ENCODE measurements at regions not wholly inside any gene's neighbourhood (a gene's known extent, or its start where the extent isn't known, plus 50 kb on each side); places are given as distances from the start of the nearest gene placed in this dataset.
"Not testable (repeated sequence)": the region's sequence is repeated elsewhere in the genome, so short reads cannot be mapped to it uniquely, and the experiment has no call there.

DNA sequence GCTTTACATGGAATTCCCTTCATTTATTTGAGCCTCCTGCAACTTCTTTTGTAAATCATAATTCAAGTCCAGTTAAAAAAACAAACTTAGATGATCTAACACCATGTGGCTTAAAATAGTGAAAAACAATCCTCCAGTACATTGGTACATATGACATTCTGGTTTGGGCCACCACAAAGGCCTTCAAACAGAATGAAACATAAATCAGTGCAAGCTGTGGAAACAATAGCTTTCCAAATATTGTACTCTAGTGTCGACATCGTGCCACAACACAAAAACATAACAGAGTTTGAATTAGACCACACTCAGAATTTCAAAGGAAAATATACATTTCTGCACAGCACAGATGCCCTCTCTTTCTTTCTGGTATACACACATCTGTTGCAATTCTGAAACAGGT is 751.3 kb downstream of the SLC6A15 start:
- FAIRE-seq = no peak

DNA sequence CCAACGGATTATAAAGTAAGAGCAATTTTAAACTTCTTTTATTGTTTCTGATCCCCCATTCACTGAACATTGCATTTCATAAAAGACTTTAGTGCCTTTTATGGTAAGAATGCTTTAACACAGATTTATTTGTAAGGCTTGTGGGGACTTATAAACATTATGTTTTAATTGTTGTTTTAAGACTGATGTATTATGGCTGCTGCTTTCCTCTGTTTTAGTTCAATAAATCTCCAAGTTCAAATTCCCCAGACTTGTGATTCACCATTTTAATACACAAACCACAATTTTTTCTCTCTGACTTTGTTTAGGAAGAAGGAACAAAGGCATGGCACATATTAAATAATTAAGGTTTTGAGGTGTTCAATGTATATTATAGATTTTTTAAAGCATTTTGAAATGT is 753.3 kb downstream of the SLC6A15 start:
- DNase-seq (ENCODE audit: insufficient read length, low spot score) = no peak
- no peak for FAIRE-seq

More for the DNA sequence above, 751.3 kb downstream of the SLC6A15 start:
- DNase-seq (ENCODE audit: insufficient read length, low spot score) = no peak

DNA sequence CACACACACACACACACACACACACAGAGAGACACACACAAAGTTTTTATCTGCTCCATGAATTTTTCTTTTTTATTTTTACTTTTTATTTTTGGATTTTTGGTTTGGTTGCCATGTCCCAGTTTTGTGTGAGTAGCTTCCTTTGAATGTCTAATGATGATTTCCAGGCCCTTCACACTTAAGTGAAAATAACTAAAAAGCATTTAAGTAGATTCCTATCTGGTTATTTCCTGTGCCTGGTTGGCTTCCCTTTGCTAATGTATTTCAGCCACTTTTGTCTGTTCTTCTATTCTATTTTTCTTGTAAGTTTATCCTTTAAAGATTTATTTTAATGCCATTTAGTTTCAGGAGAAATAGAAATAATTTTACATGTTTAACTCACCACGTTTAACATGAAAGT is 755.4 kb downstream of the SLC6A15 start:
- FAIRE-seq (no peak), DNase-seq (ENCODE audit: insufficient read length, low spot score) (no peak)

- not testable (repeated sequence) for FAIRE-seq; DNase-seq (ENCODE audit: insufficient read length, low spot score)
Measured at GRCh38 chr12:84154991-84155930, 757.3 kb downstream of the SLC6A15 start.

DNA sequence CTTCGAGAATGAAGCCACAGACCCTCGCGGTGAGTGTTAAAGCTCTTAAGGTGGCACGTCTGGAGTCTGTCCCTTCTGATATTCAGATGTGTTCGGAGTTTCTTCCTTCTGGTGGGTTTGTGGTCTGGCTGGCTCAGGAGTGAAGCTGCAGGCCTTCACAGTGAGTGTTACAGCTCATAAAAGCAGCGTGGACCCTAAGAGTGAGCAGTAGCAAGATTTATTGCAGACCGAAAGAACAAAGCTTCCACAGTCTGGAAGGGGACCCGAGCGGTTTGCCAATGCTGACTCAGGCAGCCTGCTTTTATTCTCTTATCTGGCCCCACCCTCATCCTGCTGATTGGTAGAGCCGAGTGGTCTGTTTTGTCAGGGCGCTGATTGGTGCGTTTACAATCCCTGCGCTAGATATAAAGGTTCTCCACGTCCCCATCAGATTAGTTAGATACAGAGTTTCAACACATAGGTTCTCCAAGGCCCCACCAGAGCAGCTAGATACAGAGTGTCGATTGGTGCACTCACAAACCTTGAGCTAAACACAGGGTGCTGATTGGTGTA is 758.1 kb downstream of the SLC6A15 start:
- not testable (repeated sequence) for FAIRE-seq; DNase-seq (ENCODE audit: insufficient read length, low spot score)

GRCh38 chr12:84150201-84150600 is 762.4 kb downstream of the SLC6A15 start:
- FAIRE-seq (no peak), DNase-seq (ENCODE audit: insufficient read length, low spot score) (no peak)

DNA sequence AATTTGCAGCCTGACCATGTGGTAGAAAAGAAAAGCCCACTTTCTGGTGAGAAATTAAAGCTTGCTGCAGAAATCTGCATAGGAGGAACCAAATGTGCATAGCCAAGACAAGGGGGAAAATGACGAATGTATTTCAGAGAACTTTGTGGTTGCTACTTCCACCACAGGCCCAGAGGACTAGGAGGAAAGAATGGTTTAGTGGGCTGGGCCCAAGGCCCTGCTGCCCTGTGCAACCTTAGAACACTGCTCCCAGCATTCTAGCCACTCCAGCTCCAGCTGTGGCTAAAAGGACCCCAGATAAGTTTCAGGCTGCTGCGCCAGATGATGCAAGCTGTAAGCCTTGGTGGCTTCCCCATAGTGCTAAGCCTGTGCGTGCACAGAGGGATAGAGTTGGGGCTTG is 764.3 kb downstream of the SLC6A15 start:
- no peak for FAIRE-seq
- no peak for DNase-seq (ENCODE audit: insufficient read length, low spot score)

DNA sequence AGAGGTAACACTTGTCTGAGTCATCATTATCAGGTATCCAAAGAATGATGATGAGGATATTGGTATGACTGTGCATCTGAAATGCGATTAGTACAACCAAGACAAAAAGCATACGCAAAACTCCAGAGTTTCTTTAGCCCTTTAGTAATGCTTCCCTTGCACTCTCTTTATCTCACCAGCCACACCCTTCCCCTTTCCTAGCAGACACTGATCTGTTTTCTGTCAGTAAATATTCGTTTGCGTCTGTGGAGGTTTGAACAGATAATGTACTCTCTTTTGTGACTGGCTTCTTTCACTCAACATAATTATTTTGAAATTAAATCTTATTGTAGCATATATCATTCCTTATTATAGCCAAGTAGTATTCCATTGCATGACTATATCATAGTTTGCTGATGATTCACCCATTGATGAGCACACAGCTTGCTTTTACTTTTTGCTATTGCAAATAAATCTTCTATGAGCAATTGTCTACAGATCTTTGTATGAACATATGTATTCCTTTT is 775.7 kb downstream of the SLC6A15 start:
- no peak for DNase-seq (ENCODE audit: insufficient read length, low spot score)
- FAIRE-seq = no peak

GRCh38 chr12:84135586-84136279 is 776.9 kb downstream of the SLC6A15 start:
- DNase-seq (ENCODE audit: insufficient read length, low spot score) = no peak
- FAIRE-seq = no peak

- DNase-seq (ENCODE audit: insufficient read length, low spot score) = no peak
- no peak for FAIRE-seq
Measured at GRCh38 chr12:84134797-84135366, 777.7 kb downstream of the SLC6A15 start.

GRCh38 chr12:84131076-84131475 is 781.5 kb downstream of the SLC6A15 start:
- DNase-seq (ENCODE audit: insufficient read length, low spot score) = no peak

DNA sequence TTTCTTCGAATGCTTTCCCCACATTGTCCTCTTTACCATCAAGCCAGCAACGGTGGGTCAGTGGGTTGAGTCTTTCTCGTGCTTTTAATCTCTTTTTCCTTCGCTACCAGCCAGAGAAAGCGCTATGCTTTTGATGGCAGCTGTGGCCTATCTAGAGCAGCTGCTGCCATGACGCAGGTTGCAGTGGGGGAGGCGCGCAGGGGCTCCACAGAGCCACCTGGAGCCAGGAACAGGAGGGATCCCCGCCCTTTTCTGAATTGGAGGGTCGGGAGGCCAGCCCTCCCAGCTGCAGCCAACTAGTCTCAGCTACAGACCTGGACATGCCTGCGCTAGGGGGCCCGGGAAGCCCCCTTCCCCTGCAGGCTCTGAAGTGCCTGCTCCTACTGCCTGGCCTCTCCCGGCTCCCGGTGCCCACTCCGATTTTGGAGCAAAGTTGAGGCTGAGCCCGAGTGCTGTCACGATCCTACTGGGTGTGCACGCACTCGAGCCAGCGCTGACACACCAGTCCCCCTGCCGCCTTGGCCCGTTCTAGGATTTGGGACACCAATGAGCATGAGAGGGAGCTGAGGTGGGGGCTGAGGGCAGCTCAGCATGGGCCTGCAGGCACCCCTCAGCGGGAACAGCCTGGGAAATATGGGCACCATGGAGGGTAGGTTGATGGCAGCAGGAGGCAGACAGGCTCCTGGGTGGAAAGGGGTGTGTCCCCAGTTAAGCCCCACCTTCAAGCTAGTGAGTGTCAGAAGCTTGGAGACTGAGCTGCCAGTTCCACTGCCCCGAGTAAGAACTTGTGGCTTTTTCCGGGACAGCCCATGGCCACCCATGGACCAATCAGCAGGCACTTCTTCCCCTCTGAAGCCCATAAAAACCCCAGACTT is 784.2 kb downstream of the SLC6A15 start:
- DNase-seq (ENCODE audit: insufficient read length, low spot score) (no peak), FAIRE-seq (no peak)

More at GRCh38 chr12:84131076-84131475, 781.5 kb downstream of the SLC6A15 start:
- no peak for FAIRE-seq

- FAIRE-seq (no peak), DNase-seq (ENCODE audit: insufficient read length, low spot score) (no peak)
Measured at GRCh38 chr12:84124211-84124610, 788.4 kb downstream of the SLC6A15 start.

GRCh38 chr12:84117190-84117589 is 795.4 kb downstream of the SLC6A15 start:
- DNase-seq (ENCODE audit: insufficient read length, low spot score) = no peak
- FAIRE-seq = no peak

DNA sequence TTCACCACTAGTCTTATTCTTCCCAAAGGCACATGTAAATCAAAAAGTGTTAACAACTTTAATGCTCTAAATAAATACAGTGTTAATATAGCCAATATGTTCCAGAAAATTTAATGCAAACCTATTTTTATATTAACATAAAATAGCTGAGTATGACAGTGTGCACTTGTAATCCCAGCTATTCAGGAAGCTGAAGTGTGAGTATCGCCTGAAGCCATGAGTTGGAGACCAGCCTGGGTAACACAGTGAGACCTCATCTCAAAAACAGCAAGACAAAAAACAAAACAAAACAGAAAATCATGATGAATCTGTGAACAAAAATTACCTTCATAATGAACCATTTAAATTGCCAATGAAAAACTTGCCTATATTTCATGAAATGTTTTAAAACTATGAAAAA is 798.9 kb downstream of the SLC6A15 start:
- FAIRE-seq = no peak
- DNase-seq (ENCODE audit: insufficient read length, low spot score) = no peak

DNA sequence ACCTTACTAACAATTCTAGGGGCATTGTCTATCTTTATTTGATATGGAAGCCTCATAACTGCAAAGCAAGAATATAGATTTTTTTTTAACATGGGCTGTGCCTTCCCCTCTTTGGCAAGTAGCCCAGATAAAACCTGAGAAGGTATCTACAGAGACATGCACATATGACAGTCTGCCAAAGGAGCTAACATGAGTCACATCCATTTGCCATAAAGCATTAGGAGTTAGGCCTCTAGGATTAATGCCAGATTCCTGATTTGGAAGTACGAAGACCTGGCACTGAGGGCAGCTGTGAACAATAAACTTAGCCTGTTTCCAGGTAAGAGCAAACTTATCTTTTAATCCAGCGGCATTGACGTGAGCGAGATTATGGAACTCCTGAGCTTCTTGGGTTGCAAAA is 808.7 kb downstream of the SLC6A15 start:
- FAIRE-seq; DNase-seq (ENCODE audit: insufficient read length, low spot score): not testable (repeated sequence)

GRCh38 chr12:84101963-84102362 is 810.6 kb downstream of the SLC6A15 start:
- not testable (repeated sequence) for FAIRE-seq; DNase-seq (ENCODE audit: insufficient read length, low spot score)

GRCh38 chr12:84099591-84099990 is 813.0 kb downstream of the SLC6A15 start:
- FAIRE-seq; DNase-seq (ENCODE audit: insufficient read length, low spot score): not testable (repeated sequence)

GRCh38 chr12:84091651-84092050 is 820.9 kb downstream of the SLC6A15 start:
- DNase-seq (ENCODE audit: insufficient read length, low spot score) (no peak), FAIRE-seq (no peak)

GRCh38 chr12:84089356-84089755 is 823.2 kb downstream of the SLC6A15 start:
- FAIRE-seq (no peak), DNase-seq (ENCODE audit: insufficient read length, low spot score) (no peak)
